Duodenal mucosa (tissue), 2 donors: ENCODE measurements at regions not wholly inside any gene's neighbourhood (a gene's known extent, or its start where the extent isn't known, plus 50 kb on each side); places are given as distances from the start of the nearest gene placed in this dataset.

Source experiments
- H3K27ac ChIP-seq: one replicate; pipeline ENCODE4 v1.7.0; 2013; ENCODE audit warnings: low read depth, low read length
- H3K27me3 ChIP-seq, 2 donors: one replicate each; pipeline ENCODE4 v1.7.0; 2013; ENCODE audit warnings: low read length in 2 of 2, control low read depth in 1 of 2; ENCODE audit not compliant: insufficient read depth in 2 of 2, control insufficient read depth in 1 of 2
- H3K36me3 ChIP-seq, 2 donors: one replicate each; pipeline ENCODE4 v1.7.0; 2013; ENCODE audit warnings: low read length in 2 of 2, control low read depth in 1 of 2; ENCODE audit not compliant: insufficient read depth in 2 of 2, control insufficient read depth in 1 of 2
- H3K4me1 ChIP-seq, 2 donors: one replicate each; pipeline ENCODE4 v1.7.0; 2013; ENCODE audit warnings: low read length in 2 of 2, control low read depth in 1 of 2; ENCODE audit not compliant: insufficient read depth in 2 of 2, control insufficient read depth in 1 of 2
- H3K4me3 ChIP-seq, 2 donors: one replicate each; pipeline ENCODE4 v1.7.0; 2013; ENCODE audit warnings: low read length in 2 of 2, low read depth in 1 of 2
- H3K9ac ChIP-seq, 2 donors: one replicate each; pipeline ENCODE4 v1.7.0; 2013; ENCODE audit warnings: low read length in 2 of 2, low read depth in 1 of 2
- H3K9me3 ChIP-seq, 2 donors: one replicate each; pipeline ENCODE4 v1.7.0; 2013; ENCODE audit warnings: low read length in 2 of 2, control low read depth in 1 of 2; ENCODE audit not compliant: control insufficient read depth in 1 of 2

GRCh38 chr13:73133531-73133930 lies 74.7 kb downstream of the KLF5 start:
- H3K27me3 ChIP-seq, result no peaks in the 10 kb centered on the region
- H3K27ac ChIP-seq, result no peak overlapping the region

GRCh38 chr13:73131247-73131646 lies 72.4 kb downstream of the KLF5 start:
- H3K4me1 ChIP-seq, result peaks cover 0 to 7% of the 10 kb centered on the region in 2 donors
- H3K36me3 ChIP-seq, result no peaks in the 10 kb centered on the region
- H3K27me3 ChIP-seq, result no peaks in the 10 kb centered on the region
- no peak overlapping the region for H3K9ac ChIP-seq
- no peaks in the 10 kb centered on the region for H3K9me3 ChIP-seq
- H3K27ac ChIP-seq, result no peak overlapping the region
- H3K4me3 ChIP-seq, result no peak overlapping the region

More at GRCh38 chr13:73133531-73133930, 74.7 kb downstream of the KLF5 start:
- H3K9me3 ChIP-seq, result no peaks in the 10 kb centered on the region
- no peak overlapping the region for H3K9ac ChIP-seq
- H3K4me3 ChIP-seq, result no peak overlapping the region
- peaks cover 2 to 12% of the 10 kb centered on the region in 2 donors for H3K4me1 ChIP-seq
- H3K36me3 ChIP-seq, result no peaks in the 10 kb centered on the region

GRCh38 chr13:73129023-73129422 lies 70.2 kb downstream of the KLF5 start:
- H3K4me3 ChIP-seq, result no peak overlapping the region
- H3K9me3 ChIP-seq, result no peaks in the 10 kb centered on the region
- H3K9ac ChIP-seq, result no peak overlapping the region
- no peaks in the 10 kb centered on the region for H3K27me3 ChIP-seq
- H3K4me1 ChIP-seq, result peaks cover 0 to 7% of the 10 kb centered on the region in 2 donors
- H3K27ac ChIP-seq, result no peak overlapping the region
- H3K36me3 ChIP-seq, result no peaks in the 10 kb centered on the region
